Activated CD4-positive, alpha-beta T cell treated with anti-CD3 and anti-CD28 coated beads for 24 hours (primary cell): ENCODE measurements at regions not wholly inside any gene's neighbourhood (a gene's known extent, or its start where the extent isn't known, plus 50 kb on each side); places are given as distances from the start of the nearest gene placed in this dataset.

Experiments
- DNase-seq, 2 donors: peaks; one replicate each; pipeline ENCODE4 v3.0.0-alpha.2; 2020; ENCODE audit warnings: low read depth in 2 of 2

GRCh38 chr6:167643223-167643622, 183.5 kb upstream of the AFDN start:
- DNase-seq: no peak

- no peak for DNase-seq
Observed at GRCh38 chr6:167643716-167644115, 183.0 kb upstream of the AFDN start.

GRCh38 chr6:167644412-167645132, 182.1 kb upstream of the AFDN start:
- DNase-seq: no peak

- DNase-seq: no peak
Observed at GRCh38 chr6:167645368-167645767, 181.3 kb upstream of the AFDN start.

GRCh38 chr6:167647306-167647705, 179.4 kb upstream of the AFDN start:
- DNase-seq: no peak

GRCh38 chr6:167647737-167648470, 178.8 kb upstream of the AFDN start:
- no peak for DNase-seq

- no peak for DNase-seq
Observed at GRCh38 chr6:167648501-167649278, 178.0 kb upstream of the AFDN start.

GRCh38 chr6:167649476-167649875, 177.2 kb upstream of the AFDN start:
- no peak for DNase-seq

GRCh38 chr6:167650730-167651317, 175.9 kb upstream of the AFDN start:
- DNase-seq: no peak

- no peak for DNase-seq
Observed at GRCh38 chr6:167651318-167652041, 175.2 kb upstream of the AFDN start.

- no peak for DNase-seq
Observed at GRCh38 chr6:167652042-167652700, 174.5 kb upstream of the AFDN start.

- no peak for DNase-seq
Observed at GRCh38 chr6:167652701-167653095, 174.0 kb upstream of the AFDN start.

GRCh38 chr6:167653561-167653960, 173.2 kb upstream of the AFDN start:
- DNase-seq: no peak

GRCh38 chr6:167654389-167654788, 172.3 kb upstream of the AFDN start:
- DNase-seq: no peak

GRCh38 chr6:167655174-167655821, 171.4 kb upstream of the AFDN start:
- no peak for DNase-seq

- DNase-seq: no peak
Observed at GRCh38 chr6:167658106-167658505, 168.6 kb upstream of the AFDN start.

GRCh38 chr6:167659046-167659445, 167.7 kb upstream of the AFDN start:
- no peak for DNase-seq

GRCh38 chr6:167660424-167660823, 166.3 kb upstream of the AFDN start:
- DNase-seq: no peak

- DNase-seq: no peak
Observed at GRCh38 chr6:167660944-167661551, 165.7 kb upstream of the AFDN start.

GRCh38 chr6:167661552-167662044, 165.1 kb upstream of the AFDN start:
- DNase-seq: no peak
